HEK293T (cell line): ENCODE measurements at regions not wholly inside any gene's neighbourhood (a gene's known extent, or its start where the extent isn't known, plus 50 kb on each side); places are given as distances from the start of the nearest gene placed in this dataset.

Source experiments
- ARNT ChIP-seq: fragments of 450-650 bp; IDR thresholded peaks from 2 replicates; pipeline ENCODE4 v1.6.1; 2017; ENCODE audit warnings: mild to moderate bottlenecking
- FOXM1 ChIP-seq: fragments of 450-650 bp; IDR thresholded peaks from 2 replicates; pipeline ENCODE4 v1.6.1; 2017; ENCODE audit warnings: mild to moderate bottlenecking, borderline replicate concordance
- PKNOX1 ChIP-seq: fragments of 450-650 bp; IDR thresholded peaks from 2 replicates; pipeline ENCODE4 v1.6.1; 2016
- SP1 ChIP-seq: fragments of 450-650 bp; IDR thresholded peaks from 2 replicates; pipeline ENCODE4 v1.6.1; 2017

- no peak for TF ChIP-seq FOXM1
- no peak for TF ChIP-seq ARNT
- no peak for TF ChIP-seq SP1
- no peak for TF ChIP-seq PKNOX1
These were observed 67.3 kb upstream of the KMT2C start for GRCh38 chr7:152502813-152503790.
